Panc1 (cell line): ENCODE measurements at regions not wholly inside any gene's neighbourhood (a gene's known extent, or its start where the extent isn't known, plus 50 kb on each side); places are given as distances from the start of the nearest gene placed in this dataset.

ENCODE experiments used
- POLR2AphosphoS5 ChIP-seq: IDR thresholded peaks from 2 replicates; pipeline ENCODE4 v1.6.1; 2012; ENCODE audit warnings: mild to moderate bottlenecking, low read depth, low read length, moderate library complexity
- SIN3A ChIP-seq: IDR thresholded peaks from 2 replicates; pipeline ENCODE4 v1.6.1; 2012; ENCODE audit warnings: low read depth, mild to moderate bottlenecking, low read length, moderate library complexity, borderline replicate concordance; ENCODE audit not compliant: insufficient read depth
- TF ChIP-seq, protein P1 (sequence below): fragments of 450-650 bp; IDR thresholded peaks from 2 replicates; pipeline ENCODE4 v1.5.1; 2017; ENCODE audit warnings: mild to moderate bottlenecking

DNA sequence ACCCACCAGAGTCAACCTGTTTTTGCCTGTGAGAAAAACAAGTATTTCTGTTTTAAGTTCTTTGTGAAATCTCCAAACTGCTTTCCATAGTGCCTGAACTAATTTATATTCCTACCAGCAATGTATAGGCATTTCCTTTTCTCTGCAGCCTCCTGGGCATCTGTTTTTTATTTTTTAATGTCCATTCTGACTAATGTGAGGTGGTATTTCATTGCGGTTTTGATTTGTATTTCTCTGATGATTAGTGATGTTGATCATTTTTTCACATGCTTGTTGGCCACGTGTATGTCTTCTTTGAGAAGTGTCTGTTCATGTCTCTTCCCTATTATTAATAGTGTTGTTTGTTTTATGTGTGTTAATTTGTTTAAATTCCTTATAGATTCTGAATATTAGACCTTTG lies 820.5 kb downstream of the MCTP2 start:
- TF ChIP-seq POLR2AphosphoS5 (no peak), SIN3A (no peak)
- TF ChIP-seq, protein P1, sequence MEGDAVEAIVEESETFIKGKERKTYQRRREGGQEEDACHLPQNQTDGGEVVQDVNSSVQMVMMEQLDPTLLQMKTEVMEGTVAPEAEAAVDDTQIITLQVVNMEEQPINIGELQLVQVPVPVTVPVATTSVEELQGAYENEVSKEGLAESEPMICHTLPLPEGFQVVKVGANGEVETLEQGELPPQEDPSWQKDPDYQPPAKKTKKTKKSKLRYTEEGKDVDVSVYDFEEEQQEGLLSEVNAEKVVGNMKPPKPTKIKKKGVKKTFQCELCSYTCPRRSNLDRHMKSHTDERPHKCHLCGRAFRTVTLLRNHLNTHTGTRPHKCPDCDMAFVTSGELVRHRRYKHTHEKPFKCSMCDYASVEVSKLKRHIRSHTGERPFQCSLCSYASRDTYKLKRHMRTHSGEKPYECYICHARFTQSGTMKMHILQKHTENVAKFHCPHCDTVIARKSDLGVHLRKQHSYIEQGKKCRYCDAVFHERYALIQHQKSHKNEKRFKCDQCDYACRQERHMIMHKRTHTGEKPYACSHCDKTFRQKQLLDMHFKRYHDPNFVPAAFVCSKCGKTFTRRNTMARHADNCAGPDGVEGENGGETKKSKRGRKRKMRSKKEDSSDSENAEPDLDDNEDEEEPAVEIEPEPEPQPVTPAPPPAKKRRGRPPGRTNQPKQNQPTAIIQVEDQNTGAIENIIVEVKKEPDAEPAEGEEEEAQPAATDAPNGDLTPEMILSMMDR: no peak
